ENCODE measurements at regions not wholly inside any gene's neighbourhood (a gene's known extent, or its start where the extent isn't known, plus 50 kb on each side); places are given as distances from the start of the nearest gene placed in this dataset.

DNA sequence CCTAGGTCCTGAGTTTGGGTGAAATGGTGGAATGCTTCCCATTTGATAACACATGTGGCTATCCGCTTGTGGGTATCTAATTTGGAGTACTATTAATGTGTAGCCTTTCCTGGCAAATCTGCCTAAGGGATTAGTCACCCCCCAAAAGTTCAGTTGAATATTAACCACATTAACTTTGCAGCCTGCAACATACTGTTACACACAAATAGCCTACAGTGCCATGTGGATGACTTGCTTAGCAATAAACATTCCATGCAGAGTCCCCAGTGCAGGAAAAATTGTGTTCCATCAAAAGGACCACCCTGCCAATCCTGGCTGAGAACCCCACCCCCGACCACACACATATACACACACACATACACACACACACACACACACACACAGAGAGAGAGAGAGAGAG lies 303.3 kb upstream of the ESRRG start:
- intact Hi-C loops (cut with DNase I): no loop called here
- no peaks in the 10 kb centered on the region for H3K27me3 ChIP-seq (ENCODE audit: control insufficient read depth in 1 of 2, insufficient read depth in 2 of 2, low read length in 1 of 2)
- H3K4me1 ChIP-seq (ENCODE audit: control insufficient read depth in 1 of 2, insufficient read depth in 2 of 2, low read length in 2 of 2): peaks cover 2 to 7% of the 10 kb centered on the region in 2 donors
- ATAC-seq (ENCODE audit: low FRiP score) (no peak), DNase-seq (no peak)
- no peak overlapping the region for H3K27ac ChIP-seq (ENCODE audit: low read depth in 1 of 2, low read length in 2 of 2)
- H3K9me3 ChIP-seq (ENCODE audit: control insufficient read depth, low read length): no peaks in the 10 kb centered on the region
- 95 to 96% methylated on average over 2 of the region's 2 CpGs for WGBS, 2 donors
- H3K36me3 ChIP-seq (ENCODE audit: control insufficient read depth in 1 of 2, insufficient read depth in 2 of 2, low read length in 1 of 2): no peaks in the 10 kb centered on the region
- no peak overlapping the region for H3K4me3 ChIP-seq (ENCODE audit: low read length in 2 of 2)

GRCh38 chr1:217025381-217025780 lies 302.2 kb upstream of the ESRRG start:
- Histone ChIP-seq H3K4me3 (ENCODE audit: low read length in 2 of 2) (no peak overlapping the region), H3K9me3 (ENCODE audit: control insufficient read depth, low read length) (no peaks in the 10 kb centered on the region), H3K27ac (ENCODE audit: low read depth in 1 of 2, low read length in 2 of 2) (no peak overlapping the region), H3K27me3 (ENCODE audit: control insufficient read depth in 1 of 2, insufficient read depth in 2 of 2, low read length in 1 of 2) (no peaks in the 10 kb centered on the region), H3K36me3 (ENCODE audit: control insufficient read depth in 1 of 2, insufficient read depth in 2 of 2, low read length in 1 of 2) (no peaks in the 10 kb centered on the region), H3K4me1 (ENCODE audit: control insufficient read depth in 1 of 2, insufficient read depth in 2 of 2, low read length in 2 of 2) (peaks cover 2 to 7% of the 10 kb centered on the region in 2 donors)
- intact Hi-C loops (cut with DNase I): no loop called here
- no peak for DNase-seq
- ATAC-seq (ENCODE audit: low FRiP score): no peak

- Histone ChIP-seq H3K36me3 (ENCODE audit: control insufficient read depth in 1 of 2, insufficient read depth in 2 of 2, low read length in 1 of 2) (no peaks in the 10 kb centered on the region), H3K27me3 (ENCODE audit: control insufficient read depth in 1 of 2, insufficient read depth in 2 of 2, low read length in 1 of 2) (no peaks in the 10 kb centered on the region), H3K4me1 (ENCODE audit: control insufficient read depth in 1 of 2, insufficient read depth in 2 of 2, low read length in 2 of 2) (peaks cover 0 to 3% of the 10 kb centered on the region in 2 donors), H3K9me3 (ENCODE audit: control insufficient read depth, low read length) (no peaks in the 10 kb centered on the region), H3K4me3 (ENCODE audit: low read length in 2 of 2) (no peak overlapping the region), H3K27ac (ENCODE audit: low read depth in 1 of 2, low read length in 2 of 2) (no peak overlapping the region)
- no peak for DNase-seq
- no peak for ATAC-seq (ENCODE audit: low FRiP score)
- WGBS, 2 donors: 77 to 84% methylated on average over 4 of the region's 4 CpGs
- intact Hi-C loops (cut with DNase I): no loop called here
These were observed 301.7 kb upstream of the ESRRG start for GRCh38 chr1:217024911-217025310.

DNA sequence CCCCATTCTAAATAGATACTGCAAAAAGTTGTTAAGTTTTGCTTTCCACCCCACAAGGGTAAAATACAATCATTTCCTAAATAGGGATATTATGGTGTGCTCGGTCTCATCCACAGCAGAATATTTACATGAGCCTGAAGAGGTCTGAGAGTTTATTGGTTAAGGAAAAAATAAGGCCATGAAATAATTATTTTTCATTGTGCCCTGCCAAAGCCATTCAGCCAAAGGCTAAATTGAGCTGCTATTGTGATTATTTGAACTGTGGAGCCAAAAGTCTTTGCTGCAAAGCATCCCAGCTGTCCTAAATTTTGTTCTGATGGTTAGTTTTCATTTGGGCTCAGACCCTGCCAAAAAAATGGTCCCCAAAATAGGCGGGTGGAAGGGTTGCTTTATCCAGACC lies 298.7 kb upstream of the ESRRG start:
- ATAC-seq (ENCODE audit: low FRiP score) (no peak), DNase-seq (no peak)
- Histone ChIP-seq H3K27ac (ENCODE audit: low read depth in 1 of 2, low read length in 2 of 2) (no peak overlapping the region), H3K9me3 (ENCODE audit: control insufficient read depth, low read length) (no peaks in the 10 kb centered on the region), H3K4me1 (ENCODE audit: control insufficient read depth in 1 of 2, insufficient read depth in 2 of 2, low read length in 2 of 2) (no peaks in the 10 kb centered on the region), H3K4me3 (ENCODE audit: low read length in 2 of 2) (no peak overlapping the region), H3K27me3 (ENCODE audit: control insufficient read depth in 1 of 2, insufficient read depth in 2 of 2, low read length in 1 of 2) (no peaks in the 10 kb centered on the region), H3K36me3 (ENCODE audit: control insufficient read depth in 1 of 2, insufficient read depth in 2 of 2, low read length in 1 of 2) (no peaks in the 10 kb centered on the region)
- 59 to 68% methylated on average over 2 of the region's 2 CpGs for WGBS, 2 donors
- intact Hi-C loops (cut with DNase I): no loop called here

DNA sequence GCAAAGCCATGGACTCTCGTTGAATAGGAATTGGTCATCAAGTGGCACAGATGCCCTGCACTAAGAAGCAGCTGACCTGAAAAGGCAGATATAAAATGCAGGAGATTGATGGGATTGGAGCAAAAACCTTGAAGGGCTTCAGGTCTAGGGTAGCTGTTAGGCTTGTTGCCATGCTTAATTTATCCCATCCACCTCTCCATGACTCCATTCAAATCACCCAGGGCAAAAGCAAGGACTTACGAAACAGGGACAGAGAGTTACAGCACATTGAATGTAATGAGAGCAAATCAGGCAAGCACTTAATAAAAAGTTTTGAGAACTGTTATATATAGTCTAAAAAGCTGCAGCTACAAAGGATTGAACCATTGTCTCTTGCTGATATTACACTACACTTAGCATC lies 298.2 kb upstream of the ESRRG start:
- H3K27me3 ChIP-seq (ENCODE audit: control insufficient read depth in 1 of 2, insufficient read depth in 2 of 2, low read length in 1 of 2): no peaks in the 10 kb centered on the region
- DNase-seq: no peak
- H3K9me3 ChIP-seq (ENCODE audit: control insufficient read depth, low read length): no peaks in the 10 kb centered on the region
- ATAC-seq (ENCODE audit: low FRiP score): no peak
- H3K36me3 ChIP-seq (ENCODE audit: control insufficient read depth in 1 of 2, insufficient read depth in 2 of 2, low read length in 1 of 2): no peaks in the 10 kb centered on the region
- no peak overlapping the region for H3K4me3 ChIP-seq (ENCODE audit: low read length in 2 of 2)
- H3K27ac ChIP-seq (ENCODE audit: low read depth in 1 of 2, low read length in 2 of 2): no peak overlapping the region
- WGBS, 2 donors: 47 to 50% methylated on average over 2 of the region's 2 CpGs
- H3K4me1 ChIP-seq (ENCODE audit: control insufficient read depth in 1 of 2, insufficient read depth in 2 of 2, low read length in 2 of 2): no peaks in the 10 kb centered on the region
- intact Hi-C loops (cut with DNase I): no loop called here

DNA sequence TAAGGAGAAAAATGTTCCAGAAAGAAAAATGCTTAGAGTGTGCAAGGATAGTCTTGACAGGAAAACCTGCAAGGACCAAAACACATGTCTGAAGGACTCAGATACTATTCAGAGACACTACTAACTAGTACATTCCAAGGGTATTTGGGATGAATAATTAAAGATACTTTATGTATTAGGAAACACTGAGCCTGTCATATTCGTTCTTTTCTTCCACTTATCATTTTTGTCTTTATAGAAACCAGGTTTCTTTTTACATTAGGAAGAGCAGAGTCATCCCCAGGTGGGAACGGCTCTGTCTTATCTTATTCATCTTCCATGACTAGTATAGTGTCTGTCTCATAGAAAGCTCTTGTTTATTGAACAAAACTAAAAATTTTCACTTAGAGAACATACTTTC lies 296.2 kb upstream of the ESRRG start:
- Histone ChIP-seq H3K27ac (ENCODE audit: low read depth in 1 of 2, low read length in 2 of 2) (no peak overlapping the region), H3K9me3 (ENCODE audit: control insufficient read depth, low read length) (no peaks in the 10 kb centered on the region), H3K27me3 (ENCODE audit: control insufficient read depth in 1 of 2, insufficient read depth in 2 of 2, low read length in 1 of 2) (no peaks in the 10 kb centered on the region), H3K4me3 (ENCODE audit: low read length in 2 of 2) (no peak overlapping the region), H3K36me3 (ENCODE audit: control insufficient read depth in 1 of 2, insufficient read depth in 2 of 2, low read length in 1 of 2) (no peaks in the 10 kb centered on the region), H3K4me1 (ENCODE audit: control insufficient read depth in 1 of 2, insufficient read depth in 2 of 2, low read length in 2 of 2) (no peaks in the 10 kb centered on the region)
- ATAC-seq (ENCODE audit: low FRiP score): no peak
- no peak for DNase-seq
- intact Hi-C loops (cut with DNase I): no loop called here
- WGBS, 2 donors: 81% methylated on average over 2 of the region's 2 CpGs

DNA sequence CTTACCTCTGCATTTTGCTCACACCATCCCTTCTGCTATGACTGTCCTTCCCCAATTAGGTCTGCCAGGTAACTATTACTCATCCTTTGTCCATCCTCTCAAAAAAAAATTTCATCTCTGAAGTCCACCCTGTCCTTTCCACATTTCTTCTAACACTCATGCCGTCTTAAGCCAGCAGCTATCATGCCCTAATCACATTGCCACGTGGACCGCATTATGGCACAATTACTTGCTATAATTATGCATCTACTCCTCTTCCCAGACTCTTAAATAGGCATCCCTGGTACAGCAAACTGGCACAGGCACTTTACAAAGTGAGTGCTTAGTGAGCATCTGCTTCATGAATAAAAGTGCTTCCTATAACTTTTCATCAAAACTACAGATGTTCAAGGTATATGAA lies 295.4 kb upstream of the ESRRG start:
- Histone ChIP-seq H3K4me3 (ENCODE audit: low read length in 2 of 2) (no peak overlapping the region), H3K36me3 (ENCODE audit: control insufficient read depth in 1 of 2, insufficient read depth in 2 of 2, low read length in 1 of 2) (no peaks in the 10 kb centered on the region), H3K9me3 (ENCODE audit: control insufficient read depth, low read length) (no peaks in the 10 kb centered on the region), H3K27me3 (ENCODE audit: control insufficient read depth in 1 of 2, insufficient read depth in 2 of 2, low read length in 1 of 2) (no peaks in the 10 kb centered on the region), H3K4me1 (ENCODE audit: control insufficient read depth in 1 of 2, insufficient read depth in 2 of 2, low read length in 2 of 2) (no peaks in the 10 kb centered on the region), H3K27ac (ENCODE audit: low read depth in 1 of 2, low read length in 2 of 2) (no peak overlapping the region)
- DNase-seq: no peak
- no peak for ATAC-seq (ENCODE audit: low FRiP score)
- 71 to 72% methylated on average over 3 of the region's 3 CpGs for WGBS, 2 donors
- intact Hi-C loops (cut with DNase I): no loop called here

- Histone ChIP-seq H3K4me3 (ENCODE audit: low read length in 2 of 2) (no peak overlapping the region), H3K9me3 (ENCODE audit: control insufficient read depth, low read length) (no peaks in the 10 kb centered on the region), H3K27me3 (ENCODE audit: control insufficient read depth in 1 of 2, insufficient read depth in 2 of 2, low read length in 1 of 2) (no peaks in the 10 kb centered on the region), H3K27ac (ENCODE audit: low read depth in 1 of 2, low read length in 2 of 2) (no peak overlapping the region), H3K36me3 (ENCODE audit: control insufficient read depth in 1 of 2, insufficient read depth in 2 of 2, low read length in 1 of 2) (no peaks in the 10 kb centered on the region), H3K4me1 (ENCODE audit: control insufficient read depth in 1 of 2, insufficient read depth in 2 of 2, low read length in 2 of 2) (no peaks in the 10 kb centered on the region)
- ATAC-seq (ENCODE audit: low FRiP score) (no peak), DNase-seq (no peak)
- intact Hi-C loops (cut with DNase I): no loop called here
These were observed 293.9 kb upstream of the ESRRG start for GRCh38 chr1:217017165-217017564.

GRCh38 chr1:217014066-217014465 lies 290.8 kb upstream of the ESRRG start:
- no peak for ATAC-seq (ENCODE audit: low FRiP score)
- Histone ChIP-seq H3K4me3 (ENCODE audit: low read length in 2 of 2) (no peak overlapping the region), H3K27ac (ENCODE audit: low read depth in 1 of 2, low read length in 2 of 2) (no peak overlapping the region), H3K9me3 (ENCODE audit: control insufficient read depth, low read length) (no peaks in the 10 kb centered on the region), H3K36me3 (ENCODE audit: control insufficient read depth in 1 of 2, insufficient read depth in 2 of 2, low read length in 1 of 2) (no peaks in the 10 kb centered on the region), H3K4me1 (ENCODE audit: control insufficient read depth in 1 of 2, insufficient read depth in 2 of 2, low read length in 2 of 2) (no peaks in the 10 kb centered on the region), H3K27me3 (ENCODE audit: control insufficient read depth in 1 of 2, insufficient read depth in 2 of 2, low read length in 1 of 2) (no peaks in the 10 kb centered on the region)
- no peak for DNase-seq
- intact Hi-C loops (cut with DNase I): no loop called here

GRCh38 chr1:217012659-217013058 lies 289.4 kb upstream of the ESRRG start:
- Histone ChIP-seq H3K27ac (ENCODE audit: low read depth in 1 of 2, low read length in 2 of 2) (no peak overlapping the region), H3K4me3 (ENCODE audit: low read length in 2 of 2) (no peak overlapping the region), H3K36me3 (ENCODE audit: control insufficient read depth in 1 of 2, insufficient read depth in 2 of 2, low read length in 1 of 2) (no peaks in the 10 kb centered on the region), H3K27me3 (ENCODE audit: control insufficient read depth in 1 of 2, insufficient read depth in 2 of 2, low read length in 1 of 2) (no peaks in the 10 kb centered on the region), H3K9me3 (ENCODE audit: control insufficient read depth, low read length) (no peaks in the 10 kb centered on the region), H3K4me1 (ENCODE audit: control insufficient read depth in 1 of 2, insufficient read depth in 2 of 2, low read length in 2 of 2) (no peaks in the 10 kb centered on the region)
- ATAC-seq (ENCODE audit: low FRiP score) (no peak), DNase-seq (no peak)
- intact Hi-C loops (cut with DNase I): no loop called here

Measured in aorta (tissue), 5 donors.